Mammary epithelial cell (primary cell): ENCODE measurements at regions not wholly inside any gene's neighbourhood (a gene's known extent, or its start where the extent isn't known, plus 50 kb on each side); places are given as distances from the start of the nearest gene placed in this dataset.

ENCODE experiments used
- EZH2 ChIP-seq: IDR thresholded peaks from 2 replicates; pipeline ENCODE4 v1.6.1; 2012; ENCODE audit warnings: low read length, inconsistent platforms, borderline replicate concordance
- TF ChIP-seq, protein P1 (sequence below), 2 donors: IDR thresholded peaks in 1 of 2; conservative IDR thresholded peaks in 1 of 2; 2 replicates each; pipeline ENCODE4 v1.5.1; 2011 to 2012; ENCODE audit warnings: inconsistent platforms in 2 of 2, low read length in 2 of 2, mild to moderate bottlenecking in 2 of 2, control low read depth in 1 of 2, low read depth in 1 of 2; ENCODE audit not compliant: insufficient read depth in 1 of 2; ENCODE audit errors: extremely low read depth in 1 of 2

- TF ChIP-seq, protein P1, sequence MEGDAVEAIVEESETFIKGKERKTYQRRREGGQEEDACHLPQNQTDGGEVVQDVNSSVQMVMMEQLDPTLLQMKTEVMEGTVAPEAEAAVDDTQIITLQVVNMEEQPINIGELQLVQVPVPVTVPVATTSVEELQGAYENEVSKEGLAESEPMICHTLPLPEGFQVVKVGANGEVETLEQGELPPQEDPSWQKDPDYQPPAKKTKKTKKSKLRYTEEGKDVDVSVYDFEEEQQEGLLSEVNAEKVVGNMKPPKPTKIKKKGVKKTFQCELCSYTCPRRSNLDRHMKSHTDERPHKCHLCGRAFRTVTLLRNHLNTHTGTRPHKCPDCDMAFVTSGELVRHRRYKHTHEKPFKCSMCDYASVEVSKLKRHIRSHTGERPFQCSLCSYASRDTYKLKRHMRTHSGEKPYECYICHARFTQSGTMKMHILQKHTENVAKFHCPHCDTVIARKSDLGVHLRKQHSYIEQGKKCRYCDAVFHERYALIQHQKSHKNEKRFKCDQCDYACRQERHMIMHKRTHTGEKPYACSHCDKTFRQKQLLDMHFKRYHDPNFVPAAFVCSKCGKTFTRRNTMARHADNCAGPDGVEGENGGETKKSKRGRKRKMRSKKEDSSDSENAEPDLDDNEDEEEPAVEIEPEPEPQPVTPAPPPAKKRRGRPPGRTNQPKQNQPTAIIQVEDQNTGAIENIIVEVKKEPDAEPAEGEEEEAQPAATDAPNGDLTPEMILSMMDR (conservative IDR thresholded peaks at IDR 0.05 in 1 of 2, IDR thresholded peaks at IDR 0.05 in 1 of 2; ENCODE audit: extremely low read depth in 1 of 2, insufficient read depth in 1 of 2, low read depth in 1 of 2, low read length in 2 of 2): no peak
- no peak for TF ChIP-seq EZH2
Measured at GRCh38 chr10:117462816-117463544, 79.6 kb upstream of the EMX2 start.
